HG03196 (cell line): ENCODE measurements at regions not wholly inside any gene's neighbourhood (a gene's known extent, or its start where the extent isn't known, plus 50 kb on each side); places are given as distances from the start of the nearest gene placed in this dataset.

Source experiments
- ATAC-seq: cut with Tn5 transposase; IDR thresholded peaks from one replicate; pipeline ENCODE4 v1.9.1; 2021; ENCODE audit not compliant: unreplicated experiment

DNA sequence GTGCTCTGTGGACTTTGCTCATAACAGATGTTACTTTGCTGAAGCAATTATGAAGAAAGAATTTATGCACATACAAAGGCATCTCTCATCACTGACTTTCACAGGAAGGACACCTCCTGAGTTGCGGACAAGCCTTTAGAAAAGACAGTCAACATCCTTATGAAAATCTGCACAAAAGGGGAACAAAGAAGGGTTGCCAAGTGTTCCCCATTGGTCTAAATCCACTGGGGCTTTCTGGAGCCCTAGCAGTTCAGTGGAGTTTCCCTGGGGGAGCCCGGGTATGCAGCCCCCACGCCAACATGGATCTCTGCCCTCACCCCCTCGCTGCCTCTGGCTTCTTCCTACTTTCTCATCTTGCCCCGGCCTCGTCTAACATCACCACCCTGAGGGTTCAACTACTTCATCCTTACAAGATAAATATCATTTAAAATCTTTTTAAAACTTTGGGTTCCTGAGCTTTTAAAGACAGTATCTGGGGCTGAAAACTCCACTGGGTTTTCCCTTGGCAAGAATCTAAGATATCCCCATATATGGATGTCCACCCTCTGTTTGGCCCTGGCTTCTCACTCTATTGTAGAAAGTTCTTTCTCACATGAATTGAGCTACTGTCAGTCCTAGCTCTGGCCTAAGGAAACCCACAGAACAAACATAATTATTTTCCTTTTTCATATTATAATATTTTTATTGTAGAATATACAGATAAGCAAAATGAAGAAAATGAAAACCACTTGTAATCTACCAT lies 207.9 kb upstream of the RGMA start:
- ATAC-seq = no peak

DNA sequence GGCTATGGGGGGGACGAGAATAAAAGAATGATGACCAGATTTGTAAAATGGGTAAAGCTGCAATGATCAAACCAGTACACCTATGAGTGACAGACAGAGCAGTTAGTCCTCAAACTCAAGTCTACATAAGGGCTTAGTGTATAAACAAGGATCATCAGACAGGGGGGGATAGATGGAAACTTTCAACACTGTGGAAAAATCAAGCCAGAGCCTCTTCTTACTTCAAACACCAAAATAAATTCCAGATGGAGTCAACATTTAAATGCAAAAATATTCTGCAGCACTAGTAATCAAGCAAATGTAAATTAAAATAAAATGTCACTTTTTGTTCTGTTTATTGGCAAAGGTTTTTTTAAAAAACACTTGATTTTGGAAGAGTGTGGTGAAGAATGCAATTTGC lies 205.9 kb upstream of the RGMA start:
- no peak for ATAC-seq

GRCh38 chr15:93294066-93294465 lies 205.1 kb upstream of the RGMA start:
- ATAC-seq = no peak

DNA sequence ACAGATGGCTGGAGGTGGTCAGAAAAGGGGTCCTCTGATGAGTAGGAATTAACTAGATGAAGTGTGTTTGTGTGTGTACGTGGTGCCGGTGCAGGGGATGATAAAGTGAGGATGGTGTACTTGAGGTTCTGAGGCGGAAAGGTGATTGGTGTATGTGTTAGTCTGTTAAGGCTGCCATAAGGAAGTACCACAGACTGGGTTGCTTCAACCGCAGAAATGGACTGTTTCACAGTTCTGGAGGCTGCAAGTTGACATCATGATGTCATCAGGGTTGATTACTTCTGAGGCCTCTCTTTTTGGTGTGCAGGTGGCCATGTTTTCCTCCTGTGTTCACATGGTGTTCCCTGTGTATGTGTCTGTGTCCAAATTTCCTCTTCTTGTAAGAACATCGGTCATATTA lies 202.4 kb upstream of the RGMA start:
- no peak for ATAC-seq

DNA sequence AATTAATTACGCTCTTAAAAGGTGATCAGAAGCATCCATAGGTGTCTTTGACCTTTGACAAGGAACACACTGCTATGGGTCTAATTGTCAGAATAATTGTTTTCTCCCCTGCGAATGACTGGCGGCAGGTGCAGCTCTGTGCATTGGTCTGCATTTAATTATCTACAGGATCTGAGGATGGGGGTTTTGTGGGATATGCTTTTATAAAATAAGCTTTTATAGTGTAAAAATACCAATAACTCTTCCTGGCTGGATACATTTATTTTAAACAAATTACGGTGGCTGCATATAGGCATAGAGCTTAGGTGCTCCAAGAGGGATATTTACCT lies 201.6 kb upstream of the RGMA start:
- no peak for ATAC-seq

DNA sequence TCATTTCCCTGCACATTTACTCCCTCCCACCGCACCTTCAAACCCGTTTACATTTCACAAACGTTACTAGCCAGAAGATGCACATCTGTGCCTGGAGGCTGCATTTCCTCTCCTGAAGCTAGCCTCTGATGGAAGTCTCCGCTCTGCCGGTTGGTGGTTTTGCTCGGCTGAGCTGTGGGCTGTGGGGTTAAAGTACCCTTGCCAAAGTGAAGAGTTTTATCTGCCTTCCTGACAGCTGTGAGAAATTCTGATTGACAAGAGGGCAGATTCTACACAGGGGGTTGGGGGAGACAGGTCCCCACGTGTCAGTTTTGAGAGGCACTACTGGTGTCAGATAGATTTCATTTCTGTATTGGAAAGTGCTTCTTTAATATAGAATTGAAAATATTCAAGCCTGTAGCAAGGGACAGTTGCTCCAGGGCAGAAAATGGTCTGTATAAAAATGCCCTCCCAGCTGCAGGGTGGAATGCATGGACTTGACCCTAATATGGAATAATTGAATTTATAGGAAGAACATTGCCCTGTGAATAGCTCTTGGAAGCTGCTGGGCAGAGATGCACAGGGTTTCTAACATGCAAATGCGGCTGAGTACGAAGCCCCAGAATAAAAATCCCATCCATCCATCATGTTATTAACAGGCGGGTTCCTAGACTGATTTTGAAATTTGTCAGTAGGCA lies 201.1 kb upstream of the RGMA start:
- no peak for ATAC-seq

DNA sequence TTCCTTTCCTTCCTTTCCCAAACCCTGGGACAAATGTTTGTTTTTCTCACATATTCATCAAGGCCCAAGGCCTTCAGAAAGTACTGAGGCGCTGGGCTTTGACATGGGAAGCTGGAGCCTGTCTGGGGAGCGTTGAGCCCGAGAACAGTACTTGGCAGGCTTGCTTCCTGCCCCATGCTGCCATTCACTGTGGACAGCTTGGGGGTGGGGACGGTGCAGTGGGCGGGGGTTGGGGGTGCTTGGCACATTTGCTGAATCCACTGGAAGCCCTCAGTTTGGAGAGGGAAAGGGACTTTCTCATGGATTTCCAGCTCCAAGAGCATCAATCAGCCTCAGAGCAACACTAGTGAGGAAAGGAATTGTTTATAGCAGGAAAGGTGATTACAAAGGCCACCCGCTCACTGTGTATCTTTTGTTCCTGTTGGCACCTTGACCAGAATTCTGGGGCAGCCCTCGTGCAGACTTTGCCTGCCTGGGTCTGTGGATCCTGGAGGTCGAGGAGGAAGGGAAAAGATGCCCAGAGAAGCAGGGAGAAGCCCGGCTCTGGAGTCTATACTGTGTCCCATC lies 199.8 kb upstream of the RGMA start:
- ATAC-seq = no peak

GRCh38 chr15:93286446-93286845 lies 197.4 kb upstream of the RGMA start:
- no peak for ATAC-seq

DNA sequence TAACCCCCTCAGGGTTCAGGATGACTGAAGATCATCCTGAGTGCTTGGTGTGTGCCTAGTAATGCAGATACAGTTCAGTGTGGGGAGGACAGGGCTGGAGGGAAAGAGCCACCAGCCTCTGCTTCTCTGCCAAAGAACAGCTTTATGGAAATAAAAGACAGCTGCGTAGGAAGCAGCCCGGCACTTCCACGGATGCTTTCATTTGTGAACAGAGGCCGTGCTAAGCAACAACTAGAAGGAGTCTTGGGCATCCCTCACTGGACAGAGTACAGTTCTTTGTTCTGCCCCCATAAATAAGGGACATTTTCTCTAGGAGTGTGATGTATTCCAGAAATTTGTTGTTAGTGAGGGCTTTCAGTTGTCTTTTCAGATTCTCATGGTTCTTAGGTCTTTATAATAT lies 194.8 kb upstream of the RGMA start:
- ATAC-seq = no peak

DNA sequence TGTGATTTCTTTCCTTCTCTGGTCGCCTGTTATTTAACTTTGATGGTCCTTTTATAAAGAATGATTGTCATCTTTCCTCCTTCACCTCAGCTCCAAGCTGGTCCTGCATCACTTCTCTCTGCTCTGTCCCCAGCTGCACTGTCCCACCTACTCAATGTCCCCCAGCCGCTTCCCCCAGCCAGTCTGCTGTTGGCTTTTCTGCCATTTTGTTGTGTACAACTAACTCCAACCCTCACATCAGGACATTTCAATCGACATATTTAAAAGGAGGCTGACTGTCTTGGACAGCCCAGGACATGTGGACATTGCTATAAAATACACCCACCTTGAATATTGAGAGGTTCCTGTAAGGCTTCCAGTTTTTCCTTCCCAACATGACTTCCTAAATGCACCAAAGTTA lies 193.8 kb upstream of the RGMA start:
- ATAC-seq = no peak

GRCh38 chr15:93278783-93279182 lies 189.8 kb upstream of the RGMA start:
- no peak for ATAC-seq

- ATAC-seq = no peak
These were observed 189.0 kb upstream of the RGMA start for GRCh38 chr15:93278006-93278405.

DNA sequence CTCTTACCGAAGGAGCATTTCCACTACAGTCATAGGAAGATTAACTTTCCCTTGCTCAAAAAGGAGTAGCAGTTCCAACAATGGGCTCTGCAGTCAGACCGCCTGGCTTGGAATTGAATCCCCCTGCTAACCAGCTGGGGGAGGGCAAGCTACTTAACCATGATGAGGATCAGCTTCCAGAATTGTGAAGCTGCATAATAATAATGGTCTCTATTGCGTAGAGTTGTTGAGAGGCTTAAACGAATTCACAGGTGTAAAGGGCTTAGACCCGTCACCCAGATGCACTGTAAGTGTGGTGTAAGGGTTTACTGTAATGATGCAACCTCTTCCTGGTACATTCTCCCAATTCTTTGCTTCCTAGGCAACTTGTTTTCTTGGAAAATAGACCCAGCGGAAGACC lies 185.2 kb upstream of the RGMA start:
- no peak for ATAC-seq

GRCh38 chr15:93271871-93272270 lies 182.9 kb upstream of the RGMA start:
- ATAC-seq = no peak

GRCh38 chr15:93270937-93271467 lies 182.0 kb upstream of the RGMA start:
- ATAC-seq = no peak

- no peak for ATAC-seq
These were observed 179.1 kb upstream of the RGMA start for GRCh38 chr15:93268066-93268465.

DNA sequence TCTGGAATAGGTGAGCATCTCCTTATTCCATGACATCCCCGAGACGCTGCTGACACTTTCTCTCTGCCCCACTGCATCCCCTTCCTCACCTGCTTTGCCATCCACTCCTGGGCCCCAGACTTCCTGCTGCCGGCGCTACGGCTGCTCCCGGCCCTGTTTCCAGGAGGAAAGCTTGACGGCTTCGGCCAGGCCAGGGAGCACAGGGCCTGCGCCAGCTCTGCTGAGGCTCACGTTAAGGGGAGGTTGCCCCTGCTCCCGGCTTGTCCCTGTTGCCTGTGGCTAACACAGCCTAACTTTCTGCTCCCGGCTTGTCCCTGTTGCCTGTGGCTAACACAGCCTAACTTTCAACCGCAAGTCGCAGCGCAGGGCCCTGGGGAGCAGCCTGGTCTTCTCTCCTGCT lies 177.3 kb upstream of the RGMA start:
- ATAC-seq = no peak

DNA sequence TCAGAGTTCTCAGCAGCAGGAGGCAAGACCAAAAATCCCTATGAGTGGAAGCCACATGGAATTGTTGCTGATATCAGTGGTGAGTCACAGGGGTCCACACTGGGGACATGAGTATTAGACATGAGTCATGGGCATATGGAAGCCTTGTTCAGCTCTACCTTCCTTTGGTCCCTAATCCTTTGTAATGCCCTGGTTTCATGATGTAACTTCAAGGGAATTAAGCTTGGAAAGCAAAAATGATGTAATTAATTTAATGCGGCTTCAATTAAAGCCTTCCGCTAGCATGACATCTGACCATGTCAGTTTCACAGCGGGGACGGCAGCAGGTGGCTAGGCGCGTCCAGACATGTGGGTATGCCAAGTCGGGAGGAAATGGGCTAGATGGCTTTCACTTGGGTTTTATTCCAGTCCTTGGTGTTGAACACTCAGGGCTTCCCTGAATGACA lies 176.1 kb upstream of the RGMA start:
- no peak for ATAC-seq

DNA sequence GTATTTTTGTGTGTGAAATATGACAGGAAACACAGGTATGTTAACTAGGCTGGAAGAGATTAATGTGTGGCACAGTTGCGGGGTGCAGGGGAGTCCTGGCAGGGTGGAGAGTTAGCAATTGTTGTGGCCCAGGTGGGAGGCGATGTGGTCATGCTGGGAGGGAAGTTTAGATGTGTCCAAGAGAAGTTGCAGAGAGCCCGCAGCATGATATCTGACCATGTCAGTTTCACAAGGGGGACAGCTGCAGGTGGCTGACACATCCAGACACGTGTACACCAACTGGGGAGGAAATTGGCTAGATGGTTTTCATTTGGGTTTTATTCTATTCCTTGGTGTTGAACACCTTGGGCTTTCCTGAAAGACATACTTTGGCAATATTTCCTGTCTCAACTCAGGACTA lies 172.8 kb upstream of the RGMA start:
- no peak for ATAC-seq

- no peak for ATAC-seq
These were observed 168.9 kb upstream of the RGMA start for GRCh38 chr15:93257920-93258319.

DNA sequence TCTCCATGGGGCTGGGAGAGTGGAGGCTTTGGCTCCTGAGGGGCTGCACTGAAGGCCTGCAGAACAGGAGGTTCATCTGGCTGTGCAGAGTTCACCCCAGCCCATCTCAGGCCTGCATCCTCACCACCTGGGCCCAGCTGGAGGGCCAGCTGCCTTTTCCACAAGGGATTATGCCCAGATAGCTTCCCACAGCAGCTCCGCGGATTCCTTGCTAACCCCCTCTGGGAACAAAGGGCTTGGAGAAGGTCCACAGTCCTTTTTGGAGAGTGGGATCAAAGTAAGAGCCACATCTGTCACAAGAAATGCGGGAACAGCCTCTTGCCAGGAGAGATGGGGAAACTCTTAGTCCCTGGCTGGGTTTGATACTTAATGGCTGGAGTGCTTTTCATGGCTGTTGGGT lies 164.7 kb upstream of the RGMA start:
- ATAC-seq = no peak

DNA sequence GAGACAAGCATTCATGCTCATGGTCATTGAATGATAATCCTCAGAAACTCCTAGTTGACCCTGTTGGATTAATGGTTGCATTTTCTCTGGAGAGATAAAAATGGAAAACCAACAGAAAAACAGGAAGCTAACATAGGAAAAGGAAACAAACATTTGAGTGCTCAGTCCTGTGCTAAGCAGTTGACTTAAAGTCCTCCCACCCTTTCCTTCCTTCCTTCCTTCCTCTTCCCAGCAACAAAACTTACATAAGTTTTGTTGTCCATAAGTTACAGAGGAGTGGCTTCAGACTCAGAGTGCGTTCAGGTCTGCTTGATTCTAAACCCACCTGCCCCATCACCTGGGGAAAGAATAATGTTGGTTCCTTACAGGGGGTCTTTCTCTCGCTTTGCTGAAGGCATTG lies 163.8 kb upstream of the RGMA start:
- ATAC-seq = no peak
